CD4-positive, alpha-beta T cell treated with Interferon alpha-2 for 1 hour (primary cell): ENCODE measurements at regions not wholly inside any gene's neighbourhood (a gene's known extent, or its start where the extent isn't known, plus 50 kb on each side); places are given as distances from the start of the nearest gene placed in this dataset.

Source experiments
- DNase-seq, 2 donors: peaks; one replicate each; pipeline ENCODE4 v3.0.0-alpha.2; 2020 to 2022

DNA sequence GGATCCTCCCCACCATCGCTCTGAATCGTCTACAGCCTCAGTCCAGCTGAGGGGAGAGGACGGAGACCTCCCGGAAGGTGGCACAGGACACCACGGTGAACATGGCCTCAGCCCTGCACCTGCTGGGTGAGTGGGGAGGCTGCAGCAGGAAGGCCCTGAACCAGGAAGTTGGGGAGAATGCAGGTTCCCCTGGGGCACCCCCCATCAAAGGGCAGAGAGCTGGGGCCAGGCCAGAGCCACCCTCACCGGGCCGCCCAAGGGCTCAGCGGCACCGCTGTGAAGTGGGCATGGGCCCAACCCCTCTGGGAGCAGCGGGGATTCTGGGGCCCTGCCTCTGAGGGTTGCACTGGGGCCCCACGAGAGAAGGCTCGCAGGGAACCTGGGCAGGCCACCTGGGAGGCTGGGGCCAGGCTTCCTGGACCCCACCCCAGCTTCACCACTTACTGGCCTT lies 98.7 kb downstream of the MICALL2 start:
- DNase-seq, result no peak

DNA sequence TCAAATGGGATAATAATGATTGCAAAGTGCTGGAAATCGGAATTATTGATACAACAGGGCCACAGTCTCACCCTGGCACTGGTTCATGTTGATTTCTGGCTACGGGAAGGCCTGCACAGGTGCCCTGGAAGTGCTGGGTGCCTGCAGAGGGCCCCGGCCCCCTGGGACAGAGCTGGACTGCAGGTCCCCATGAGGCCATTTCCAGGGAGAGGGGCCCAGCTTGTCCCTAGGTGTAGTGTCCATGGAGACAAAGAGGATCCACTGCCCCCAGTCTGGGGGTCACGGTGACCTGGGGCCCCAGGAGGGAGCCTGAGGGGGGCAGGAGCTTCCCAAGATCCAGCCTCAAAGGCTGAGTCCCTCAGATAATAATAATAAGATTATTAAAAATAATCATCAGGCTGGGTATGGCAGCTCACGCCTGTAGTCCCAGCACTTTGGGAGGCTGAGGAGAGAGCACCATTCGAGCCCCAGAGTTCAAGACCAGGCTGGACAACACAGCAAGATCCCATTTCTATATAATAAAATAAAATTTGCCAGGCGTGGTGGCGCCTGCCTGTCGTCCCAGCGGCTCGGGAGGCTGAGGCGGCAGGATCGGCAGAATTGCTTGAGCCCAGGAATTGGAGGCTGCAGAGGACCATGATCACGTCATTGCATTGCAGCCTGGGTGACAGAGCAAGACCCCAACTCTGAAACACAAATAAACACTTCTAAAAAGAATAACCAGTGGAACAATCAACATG lies 98.1 kb downstream of the MICALL2 start:
- DNase-seq, result no peak

GRCh38 chr7:1361756-1362125 lies 97.5 kb downstream of the MICALL2 start:
- no peak for DNase-seq

DNA sequence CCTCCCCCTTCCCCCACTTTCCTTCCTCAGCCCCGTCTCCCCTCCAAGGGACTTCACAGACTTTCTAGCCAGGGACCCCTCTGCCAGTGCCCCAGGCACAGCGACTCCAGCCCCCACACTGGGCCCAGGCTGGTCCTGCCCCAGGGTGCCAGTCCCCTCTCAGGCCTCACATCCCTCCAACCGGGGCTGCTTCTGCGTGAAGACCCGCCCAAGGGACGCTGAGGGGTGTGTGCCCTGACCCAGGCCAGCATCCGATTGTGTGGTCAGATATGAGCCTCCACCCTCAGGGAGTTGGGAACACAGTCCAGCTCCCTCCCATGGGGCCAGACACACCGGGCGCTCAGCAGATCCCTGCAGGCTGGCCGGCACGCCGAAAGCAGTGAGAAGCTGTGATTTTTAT lies 97.0 kb downstream of the MICALL2 start:
- no peak for DNase-seq

DNA sequence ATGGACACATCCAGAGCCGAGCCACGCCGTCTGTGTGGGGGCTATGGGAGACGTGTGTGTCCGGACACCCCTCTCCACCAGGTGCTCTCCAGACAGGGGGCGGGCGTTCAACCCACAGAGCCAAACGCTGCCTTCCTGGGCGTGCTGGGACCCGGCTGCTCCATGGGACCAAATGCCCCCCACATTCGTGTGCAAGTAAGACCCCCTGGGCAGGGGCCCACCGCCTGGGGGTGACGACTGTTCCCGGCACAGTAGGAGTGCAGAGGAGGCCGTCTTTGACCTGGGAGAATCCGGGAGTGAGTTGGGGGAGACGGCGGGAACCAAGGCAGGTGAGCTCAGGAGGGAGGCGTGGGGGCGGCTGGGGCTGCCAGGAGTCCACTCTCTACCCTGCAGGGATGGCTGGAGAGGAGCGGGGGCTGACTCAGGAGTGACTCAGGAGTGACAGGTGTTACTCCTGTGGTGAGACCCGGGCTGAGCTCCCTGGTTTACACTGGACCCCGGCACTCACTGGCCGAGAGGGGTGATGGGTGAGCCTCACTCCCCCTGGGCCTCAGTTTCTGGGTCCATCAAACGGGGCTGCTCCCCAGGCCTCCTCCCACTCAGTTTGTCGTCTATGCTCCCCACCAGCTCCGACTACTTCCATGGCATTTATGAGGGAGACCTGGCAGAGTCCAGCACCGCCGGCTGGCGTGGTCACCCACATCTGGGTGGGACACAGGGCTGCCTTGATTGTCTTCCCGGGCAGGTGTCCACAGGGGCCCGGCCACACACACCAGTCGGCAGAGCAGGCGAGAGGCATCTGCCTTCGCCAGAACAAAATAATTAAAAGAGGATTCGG lies 95.0 kb downstream of the MICALL2 start:
- DNase-seq, result no peak

- DNase-seq, result no peak
Measured at GRCh38 chr7:1364906-1365570, 94.2 kb downstream of the MICALL2 start.

DNA sequence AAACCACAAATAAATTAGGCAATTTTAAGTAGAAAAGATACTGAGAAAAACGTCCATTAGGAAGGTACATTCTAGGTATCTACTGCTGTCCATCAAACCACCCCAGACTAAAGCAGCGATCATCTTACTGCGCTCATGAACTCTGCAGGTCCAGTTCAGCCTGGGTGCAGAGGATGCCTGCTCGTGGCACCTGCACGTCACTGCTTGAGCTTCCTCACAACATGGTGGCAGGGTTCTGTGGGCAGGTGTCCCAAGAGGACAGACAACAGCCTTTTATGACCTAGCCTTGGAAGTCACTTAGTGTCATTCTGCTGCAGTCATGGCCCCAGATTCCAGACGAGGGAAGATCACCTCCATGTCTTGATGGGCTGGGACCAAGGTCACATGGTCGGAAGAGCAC lies 93.4 kb downstream of the MICALL2 start:
- no peak for DNase-seq

DNA sequence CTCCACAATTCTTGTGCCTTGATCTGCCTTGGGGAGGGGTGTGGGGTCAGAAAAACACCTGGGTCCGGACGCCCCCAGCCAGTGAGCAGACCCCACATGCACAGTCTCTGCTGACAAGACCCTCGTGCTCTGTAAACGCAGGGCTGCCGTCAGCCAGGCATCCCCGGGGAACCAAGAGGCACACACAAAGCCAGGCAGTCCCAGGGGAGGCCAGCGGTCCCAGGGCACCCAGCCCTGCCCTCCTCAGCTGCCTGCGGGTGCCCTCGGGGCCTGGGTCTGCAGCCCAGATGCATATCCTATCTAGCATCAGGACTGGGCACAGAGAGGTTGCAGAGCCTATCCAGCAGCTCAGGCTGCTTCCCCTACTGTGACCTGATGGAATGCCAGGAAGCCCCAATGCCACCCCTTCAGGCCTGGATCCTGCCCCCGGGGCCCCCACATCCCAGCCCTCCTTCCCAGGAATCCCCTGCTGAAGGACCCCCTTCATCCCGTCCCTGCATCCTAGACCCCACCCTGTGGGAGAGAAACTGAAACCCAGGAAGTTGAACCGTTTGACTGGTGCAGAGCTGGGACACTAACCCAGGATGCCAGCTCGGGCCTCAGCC lies 92.4 kb downstream of the MICALL2 start:
- no peak for DNase-seq

GRCh38 chr7:1367501-1368183 lies 91.6 kb downstream of the MICALL2 start:
- DNase-seq, result no peak

DNA sequence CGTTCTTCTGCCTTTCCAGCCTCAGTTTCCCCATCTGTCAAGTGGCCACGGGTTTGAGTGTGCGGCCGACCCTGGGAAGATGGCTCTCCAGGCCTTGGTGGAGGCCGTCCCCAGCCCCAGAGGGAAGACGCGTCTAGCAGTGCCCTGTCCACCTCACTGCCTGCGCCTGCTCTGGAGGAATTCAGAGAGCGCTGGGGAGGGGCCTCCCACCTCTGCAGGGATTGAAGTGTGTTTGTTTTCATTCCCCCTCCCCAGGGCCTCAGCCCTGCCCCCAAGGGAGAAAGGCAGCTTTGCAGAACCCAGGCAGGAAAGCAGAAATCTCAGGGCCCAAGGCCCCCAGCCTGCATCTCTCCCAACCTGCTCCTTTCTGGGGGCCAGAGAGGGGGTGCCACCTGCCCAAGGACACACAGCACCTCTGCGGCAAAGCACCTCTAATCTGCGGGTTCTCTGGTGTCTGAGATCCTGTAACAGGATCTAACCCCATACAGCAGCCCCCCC lies 91.0 kb downstream of the MICALL2 start:
- DNase-seq, result no peak

DNA sequence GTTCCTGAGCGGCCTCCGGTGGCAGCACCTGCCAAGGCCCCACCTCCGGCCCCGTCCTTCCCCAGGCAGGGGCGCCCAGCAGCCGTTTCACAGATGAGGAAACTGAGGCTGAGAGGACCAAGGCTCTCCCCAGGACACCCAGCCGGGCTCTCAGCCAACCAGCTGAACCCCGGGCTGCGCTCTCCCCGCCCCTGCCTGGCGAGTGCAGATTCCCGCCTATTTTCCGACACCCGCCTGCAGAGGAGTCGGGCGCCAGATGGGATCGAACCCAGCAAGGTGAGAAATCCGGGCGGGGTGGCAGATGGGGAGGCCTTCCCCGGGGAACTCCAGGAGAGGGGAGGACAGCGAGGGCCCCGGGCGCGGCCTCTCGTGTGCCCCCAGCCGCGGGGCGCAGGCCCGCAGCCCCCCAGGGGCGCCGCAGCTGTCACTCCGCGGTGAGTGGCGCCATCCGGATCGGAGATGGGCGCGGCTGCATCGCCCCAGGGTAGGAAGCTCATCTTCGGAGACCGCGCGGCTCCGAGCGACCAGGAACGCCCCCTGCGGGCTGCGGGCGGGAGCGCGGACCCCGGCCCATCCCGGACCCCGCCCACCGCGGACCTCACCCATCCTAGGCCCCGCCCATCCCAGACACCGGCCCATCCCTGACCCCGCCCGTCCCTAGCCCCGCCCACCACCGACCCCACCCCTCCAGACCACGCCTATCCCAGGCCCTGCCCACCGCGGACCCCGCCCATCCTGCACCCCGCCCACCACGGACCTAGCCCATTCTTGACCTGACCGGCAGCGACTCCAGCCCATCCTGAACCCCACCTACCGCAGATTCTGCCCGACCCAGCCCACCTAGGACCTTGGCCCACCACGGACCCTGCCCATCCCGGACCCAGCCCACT lies 90.3 kb downstream of the MICALL2 start:
- DNase-seq, result peak in 1 of 2 donors; percentile 16

GRCh38 chr7:1369916-1370657 lies 89.2 kb downstream of the MICALL2 start:
- DNase-seq, result no peak

GRCh38 chr7:1370738-1371137 lies 88.5 kb downstream of the MICALL2 start:
- DNase-seq, result no peak

DNA sequence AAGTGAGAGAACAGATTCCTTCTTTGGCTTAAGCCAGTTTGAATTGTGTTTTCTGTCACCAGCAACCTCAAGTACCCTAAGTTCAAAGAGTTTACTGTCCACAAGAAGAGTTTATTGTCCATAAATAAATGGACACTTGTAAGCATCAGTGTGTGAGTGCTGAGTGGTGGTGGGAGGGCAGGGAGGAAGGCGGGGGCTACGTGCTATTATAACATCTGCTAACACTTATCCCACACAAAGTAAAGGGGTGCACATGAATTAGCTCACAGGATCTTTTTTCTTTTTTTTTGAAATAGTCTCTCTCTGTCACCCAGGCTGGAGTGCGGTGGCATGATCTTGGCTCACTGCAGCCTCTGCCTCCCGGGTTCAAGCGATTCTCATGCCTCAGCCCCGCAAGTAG lies 87.2 kb downstream of the MICALL2 start:
- DNase-seq, result no peak

- DNase-seq, result no peak
Measured at GRCh38 chr7:1372671-1373379, 86.4 kb downstream of the MICALL2 start.

DNA sequence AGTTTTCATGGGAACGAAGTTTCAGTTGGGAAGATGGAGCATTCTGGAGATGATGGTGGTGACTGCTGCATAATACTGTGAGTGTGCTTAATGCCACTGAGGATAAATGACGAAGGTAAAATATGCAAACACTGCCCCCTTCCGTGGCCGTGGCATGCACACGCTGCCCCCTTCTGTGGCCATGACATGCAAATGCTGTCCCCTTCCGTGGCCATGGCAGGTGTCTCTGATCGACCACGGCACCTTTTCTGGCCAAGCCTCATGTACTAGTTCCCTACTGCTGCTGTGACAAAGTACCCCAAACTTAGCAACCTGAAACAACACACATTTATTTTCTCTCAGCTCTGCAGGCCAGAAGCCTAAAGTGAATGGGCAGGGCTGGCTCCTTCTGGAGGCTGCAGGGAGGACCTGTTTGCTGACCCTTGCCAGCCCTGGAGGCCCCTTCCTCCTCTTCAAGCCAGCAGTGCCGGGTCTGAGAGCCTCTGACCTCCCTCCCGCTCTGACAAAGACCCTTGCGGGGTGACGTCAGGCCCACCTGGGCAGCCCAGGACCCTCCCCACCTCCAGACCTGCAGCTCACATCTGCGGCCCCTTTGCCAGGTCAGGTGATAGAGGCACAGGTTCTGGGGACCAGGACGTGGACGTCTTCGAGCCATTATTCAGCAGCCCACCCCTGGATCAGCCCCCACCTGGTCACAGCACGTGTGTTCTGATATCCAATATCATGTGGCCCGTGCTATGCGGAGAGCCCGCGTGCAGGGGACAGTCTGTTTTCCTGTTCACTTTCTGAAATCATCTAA lies 82.0 kb downstream of the MICALL2 start:
- no peak for DNase-seq

DNA sequence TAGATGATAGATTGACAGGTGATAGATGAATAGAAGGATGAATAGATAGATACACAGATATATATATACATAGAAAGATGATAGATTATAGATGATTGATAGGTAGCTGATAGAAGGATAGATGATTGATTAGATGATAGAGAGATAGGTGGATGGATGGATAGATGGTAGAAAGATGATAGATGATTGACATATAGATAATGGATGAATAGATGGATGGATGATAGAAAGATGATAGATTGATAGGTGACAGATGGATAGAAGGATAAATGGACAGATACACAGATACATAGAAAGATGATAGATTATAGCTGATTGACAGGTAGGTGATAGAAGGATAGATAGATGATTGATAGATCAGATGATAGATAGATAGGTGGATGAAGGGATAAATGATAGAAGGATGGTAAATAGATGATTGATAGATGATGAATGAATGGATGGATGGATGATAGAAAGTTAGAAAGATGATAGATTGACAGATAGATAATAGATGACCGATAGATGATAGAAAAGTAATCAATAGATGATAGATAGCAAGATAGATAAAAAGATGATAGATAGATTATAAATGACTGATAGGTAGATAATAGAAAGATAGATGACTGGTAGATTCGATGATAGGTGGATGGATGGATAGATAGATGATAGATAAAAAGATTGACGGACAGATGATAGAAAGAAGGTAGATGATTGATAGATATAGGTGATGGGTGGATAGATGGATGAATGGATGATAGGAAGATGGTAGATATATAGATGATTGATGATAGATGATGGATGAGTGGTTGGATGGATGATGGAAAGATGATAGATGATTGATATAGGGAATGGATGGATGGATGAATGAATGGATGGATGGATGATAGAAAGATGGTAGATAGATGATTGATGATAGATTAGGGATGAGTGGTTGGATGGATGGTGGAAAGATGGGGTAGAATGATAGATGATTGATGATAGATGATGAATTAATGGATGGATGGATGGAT lies 80.4 kb downstream of the MICALL2 start:
- no peak for DNase-seq
